Caco-2 (cell line): ENCODE measurements at regions not wholly inside any gene's neighbourhood (a gene's known extent, or its start where the extent isn't known, plus 50 kb on each side); places are given as distances from the start of the nearest gene placed in this dataset.

Source experiments
- BruUV-seq: library from RNA; stranded (reverse); fragments of 400-500 nt; replicated peaks from 2 replicates; lab custom pipeline; 2021; lab: Mats Ljungman, UMichigan
- CTCF ChIA-PET: fragments of 300-600 bp; sonication (Branson Sonifier 250); formaldehyde crosslinking; loops from one replicate; lab custom pipeline; 2022; ENCODE audit warnings: antibody characterized with exemption; lab: Charles Lee
- POLR2A ChIA-PET: fragments of 300-600 bp; sonication (Branson Sonifier 250); formaldehyde crosslinking; loops from one replicate; lab custom pipeline; 2022; ENCODE audit warnings: antibody characterized with exemption; lab: Charles Lee
- DNase-seq, 2 experiments: peaks; one replicate each; pipeline versions ENCODE4 v3.0.0 to v3.0.0-alpha.2; 2020 to 2022
- H3K27me3 ChIP-seq: replicated peaks from 2 replicates; pipeline ENCODE4 v1.6.0; 2011; ENCODE audit warnings: low read length; ENCODE audit not compliant: control insufficient read depth, insufficient read depth
- H3K36me3 ChIP-seq: 2 replicates; pipeline ENCODE4 v1.5.1; 2011; ENCODE audit warnings: low read length; ENCODE audit not compliant: control insufficient read depth, insufficient read depth
- H3K4me1 ChIP-seq: fragments of 250-450 bp; sonication (Bioruptor Pico); 2 replicates; pipeline ENCODE4 v1.5.1; 2020; ENCODE audit warnings: mild to moderate bottlenecking
- H3K4me3 ChIP-seq: 2 replicates; pipeline ENCODE4 v1.5.1; 2011; ENCODE audit warnings: low read depth, mild to moderate bottlenecking, control low read depth, low read length
- H3K9me3 ChIP-seq: fragments of 250-450 bp; sonication (Bioruptor Pico); 2 replicates; pipeline ENCODE4 v1.5.1; 2020; ENCODE audit warnings: mild to moderate bottlenecking, moderate library complexity
- H3K27ac Mint-ChIP-seq: one replicate; pipeline ENCODE4 v1.8.0; 2022; ENCODE audit warnings: mixed read lengths; ENCODE audit not compliant: unreplicated experiment
- H3K27me3 Mint-ChIP-seq: one replicate; pipeline ENCODE4 v1.8.0; 2022; ENCODE audit warnings: mixed read lengths; ENCODE audit not compliant: insufficient read depth, unreplicated experiment
- H3K36me3 Mint-ChIP-seq: one replicate; pipeline ENCODE4 v1.8.0; 2022; ENCODE audit warnings: mild to moderate bottlenecking, mixed read lengths; ENCODE audit not compliant: insufficient read depth, unreplicated experiment
- H3K4me1 Mint-ChIP-seq: one replicate; pipeline ENCODE4 v1.8.0; 2022; ENCODE audit warnings: low read depth, mixed read lengths; ENCODE audit not compliant: unreplicated experiment
- H3K4me3 Mint-ChIP-seq: one replicate; pipeline ENCODE4 v1.8.0; 2022; ENCODE audit warnings: mild to moderate bottlenecking, moderate library complexity, mixed read lengths; ENCODE audit not compliant: unreplicated experiment
- H3K9me3 Mint-ChIP-seq: one replicate; pipeline ENCODE4 v1.8.0; 2022; ENCODE audit warnings: mixed read lengths; ENCODE audit not compliant: unreplicated experiment
- CTCF ChIP-seq, 2 experiments: fragments of 200-600 bp in 1 of 2; IDR thresholded peaks; 1 replicate in 1 of 2; 2 replicates in 1 of 2; pipeline versions ENCODE4 v1.5.1 to v1.8.0; 2011 to 2022; ENCODE audit warnings: antibody characterized with exemption in 1 of 2, control low read depth in 1 of 2, inconsistent platforms in 1 of 2, low read depth in 1 of 2, low read length in 1 of 2, mild to moderate bottlenecking in 1 of 2, moderate library complexity in 1 of 2; ENCODE audit not compliant: insufficient read depth in 1 of 2, severe bottlenecking in 1 of 2, unreplicated experiment in 1 of 2
- intact Hi-C: fragments of 100-400 bp; cut with micrococcal nuclease; formaldehyde crosslinking; loops from one replicate; pipeline ENCODE4 v1.10.0; 2022; ENCODE audit not compliant: unreplicated experiment

DNA sequence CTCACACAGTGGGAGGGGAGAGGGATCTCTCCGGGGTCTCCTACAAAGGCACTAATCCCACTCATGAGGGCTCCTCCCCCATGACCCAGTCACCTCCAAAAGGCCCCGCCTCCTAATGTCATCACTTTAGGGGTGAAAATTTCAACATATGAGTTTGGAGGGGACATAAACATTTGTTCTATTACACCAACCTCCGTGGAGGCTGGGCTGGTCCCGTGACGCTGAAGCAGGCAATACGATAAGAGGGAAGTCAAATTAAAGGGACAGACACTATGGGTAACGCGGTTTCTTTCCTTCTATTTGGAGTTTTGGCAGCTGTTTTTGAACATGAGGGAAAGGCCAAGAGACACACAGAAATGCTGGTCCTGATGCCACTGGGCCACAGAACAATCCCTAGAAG is 175.7 kb upstream of the VASH1 start:
- no peaks in the 10 kb centered on the region for H3K4me1 ChIP-seq
- H3K4me3 ChIP-seq, result no peak overlapping the region
- POLR2A ChIA-PET, result no interaction called here
- Mint-ChIP-seq H3K4me1 (no peaks in the 10 kb centered on the region), H3K9me3 (no peaks in the 10 kb centered on the region), H3K27ac (no peak overlapping the region), H3K4me3 (no peak overlapping the region), H3K27me3 (peaks cover 3% of the 10 kb centered on the region), H3K36me3 (no peaks in the 10 kb centered on the region)
- TF ChIP-seq CTCF (IDR thresholded peaks at IDR 0.05; ENCODE audit: insufficient read depth in 1 of 2, low read depth in 1 of 2, low read length in 1 of 2, severe bottlenecking in 1 of 2, unreplicated experiment in 1 of 2), result no peak
- no peaks in the 10 kb centered on the region for H3K9me3 ChIP-seq
- H3K27me3 ChIP-seq, result no peaks in the 10 kb centered on the region
- intact Hi-C loops, result no loop called here
- no peaks in the 10 kb centered on the region for H3K36me3 ChIP-seq
- DNase-seq, result no peak
- CTCF ChIA-PET, result interaction anchor here (0.6 kb wide), 1 partner anchor 62 kb away, joined by 4 read pairs; no protein-coding TSS in a partner anchor
- no TSS peak for BruUV-seq

- Mint-ChIP-seq H3K9me3 (no peaks in the 10 kb centered on the region), H3K4me1 (no peaks in the 10 kb centered on the region), H3K4me3 (no peak overlapping the region), H3K27ac (no peak overlapping the region), H3K27me3 (peaks cover 5% of the 10 kb centered on the region), H3K36me3 (no peaks in the 10 kb centered on the region)
- H3K36me3 ChIP-seq, result no peaks in the 10 kb centered on the region
- H3K4me1 ChIP-seq, result no peaks in the 10 kb centered on the region
- ChIA-PET POLR2A (no interaction called here), CTCF (no interaction called here)
- DNase-seq, result no peak
- no peak for TF ChIP-seq CTCF (IDR thresholded peaks at IDR 0.05; ENCODE audit: insufficient read depth in 1 of 2, low read depth in 1 of 2, low read length in 1 of 2, severe bottlenecking in 1 of 2, unreplicated experiment in 1 of 2)
- 0 out of 2 replicates have a peak, but pooled peaks cover 1% of the 10 kb centered on the region for H3K27me3 ChIP-seq
- H3K9me3 ChIP-seq, result no peaks in the 10 kb centered on the region
- intact Hi-C loops, result no loop called here
- BruUV-seq, result no TSS peak
- no peak overlapping the region for H3K4me3 ChIP-seq
Observed at GRCh38 chr14:76589246-76589645, 172.0 kb upstream of the VASH1 start.

DNA sequence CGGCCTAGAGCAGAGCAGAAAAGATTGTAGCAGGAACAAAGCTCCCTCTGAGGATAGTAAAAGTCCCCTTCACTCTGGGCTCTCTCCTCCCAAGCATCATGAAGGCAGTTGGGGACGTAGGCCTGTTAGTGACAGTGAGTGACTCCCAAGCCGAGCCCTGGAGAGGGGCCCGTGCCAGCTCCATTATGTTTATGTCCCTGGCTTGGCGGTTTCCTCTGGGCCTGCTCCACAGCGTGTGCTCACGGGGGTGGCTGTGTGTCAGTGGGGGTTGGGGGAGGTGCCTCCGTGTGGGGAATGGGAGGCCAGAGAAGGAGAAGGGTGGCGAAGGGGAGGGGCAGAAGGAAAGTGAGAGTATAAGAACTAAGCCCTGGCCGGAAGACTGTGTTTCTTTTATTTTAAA is 170.0 kb upstream of the VASH1 start:
- CTCF ChIA-PET, result no interaction called here
- BruUV-seq, result no TSS peak
- no peak for DNase-seq
- intact Hi-C loops, result no loop called here
- peaks cover 14% of the 10 kb centered on the region for H3K27me3 Mint-ChIP-seq
- no peaks in the 10 kb centered on the region for H3K9me3 Mint-ChIP-seq
- Histone ChIP-seq H3K4me3 (no peak overlapping the region), H3K27me3 (0 out of 2 replicates have a peak, but pooled peaks cover 1% of the 10 kb centered on the region), H3K36me3 (no peaks in the 10 kb centered on the region), H3K9me3 (no peaks in the 10 kb centered on the region), H3K4me1 (no peaks in the 10 kb centered on the region)
- no peak for TF ChIP-seq CTCF (IDR thresholded peaks at IDR 0.05; ENCODE audit: insufficient read depth in 1 of 2, low read depth in 1 of 2, low read length in 1 of 2, severe bottlenecking in 1 of 2, unreplicated experiment in 1 of 2)
- H3K27ac Mint-ChIP-seq, result no peak overlapping the region
- H3K4me1 Mint-ChIP-seq, result no peaks in the 10 kb centered on the region
- POLR2A ChIA-PET, result no interaction called here
- no peak overlapping the region for H3K4me3 Mint-ChIP-seq
- no peaks in the 10 kb centered on the region for H3K36me3 Mint-ChIP-seq
